K562 (cell line): ENCODE measurements at regions not wholly inside any gene's neighbourhood (a gene's known extent, or its start where the extent isn't known, plus 50 kb on each side); places are given as distances from the start of the nearest gene placed in this dataset.

Experiments
- CBX8 ChIP-seq: fragments of 200-600 bp; sonication (generic); IDR thresholded peaks from 2 replicates; pipeline ENCODE4 v1.6.1; 2012; ENCODE audit warnings: borderline replicate concordance, mixed run types, low read depth, mild to moderate bottlenecking, moderate library complexity, mixed read lengths, low read length, control low read depth, inconsistent platforms; ENCODE audit not compliant: poor library complexity, severe bottlenecking; ENCODE audit errors: extremely low read depth
- SAFB ChIP-seq: fragments of 200-400 bp; formaldehyde crosslinking; IDR thresholded peaks from 2 replicates; pipeline ENCODE4 v1.6.1; 2017; ENCODE audit warnings: low read depth, low read length, borderline replicate concordance
- THRAP3 ChIP-seq: fragments of 450-650 bp; IDR thresholded peaks from 2 replicates; pipeline ENCODE4 v1.6.1; 2016; ENCODE audit warnings: mild to moderate bottlenecking, inconsistent platforms, borderline replicate concordance
- ZNF24 ChIP-seq: fragments of 450-650 bp; IDR thresholded peaks from 2 replicates; pipeline ENCODE4 v1.6.1; 2016
- TF ChIP-seq, protein P1 (sequence below): fragments of 250-450 bp; sonication (Bioruptor Pico); IDR thresholded peaks from 2 replicates; pipeline ENCODE4 v1.5.0; 2021; ENCODE audit warnings: mild to moderate bottlenecking, moderate library complexity
- TF ChIP-seq, protein P2 (sequence below): fragments of 450-650 bp; IDR thresholded peaks from 2 replicates; pipeline ENCODE4 v1.6.1; 2018; ENCODE audit not compliant: partially characterized antibody

GRCh38 chr5:175385691-175386362, 58.2 kb downstream of the DRD1 start (continued):
- TF ChIP-seq, protein P1, sequence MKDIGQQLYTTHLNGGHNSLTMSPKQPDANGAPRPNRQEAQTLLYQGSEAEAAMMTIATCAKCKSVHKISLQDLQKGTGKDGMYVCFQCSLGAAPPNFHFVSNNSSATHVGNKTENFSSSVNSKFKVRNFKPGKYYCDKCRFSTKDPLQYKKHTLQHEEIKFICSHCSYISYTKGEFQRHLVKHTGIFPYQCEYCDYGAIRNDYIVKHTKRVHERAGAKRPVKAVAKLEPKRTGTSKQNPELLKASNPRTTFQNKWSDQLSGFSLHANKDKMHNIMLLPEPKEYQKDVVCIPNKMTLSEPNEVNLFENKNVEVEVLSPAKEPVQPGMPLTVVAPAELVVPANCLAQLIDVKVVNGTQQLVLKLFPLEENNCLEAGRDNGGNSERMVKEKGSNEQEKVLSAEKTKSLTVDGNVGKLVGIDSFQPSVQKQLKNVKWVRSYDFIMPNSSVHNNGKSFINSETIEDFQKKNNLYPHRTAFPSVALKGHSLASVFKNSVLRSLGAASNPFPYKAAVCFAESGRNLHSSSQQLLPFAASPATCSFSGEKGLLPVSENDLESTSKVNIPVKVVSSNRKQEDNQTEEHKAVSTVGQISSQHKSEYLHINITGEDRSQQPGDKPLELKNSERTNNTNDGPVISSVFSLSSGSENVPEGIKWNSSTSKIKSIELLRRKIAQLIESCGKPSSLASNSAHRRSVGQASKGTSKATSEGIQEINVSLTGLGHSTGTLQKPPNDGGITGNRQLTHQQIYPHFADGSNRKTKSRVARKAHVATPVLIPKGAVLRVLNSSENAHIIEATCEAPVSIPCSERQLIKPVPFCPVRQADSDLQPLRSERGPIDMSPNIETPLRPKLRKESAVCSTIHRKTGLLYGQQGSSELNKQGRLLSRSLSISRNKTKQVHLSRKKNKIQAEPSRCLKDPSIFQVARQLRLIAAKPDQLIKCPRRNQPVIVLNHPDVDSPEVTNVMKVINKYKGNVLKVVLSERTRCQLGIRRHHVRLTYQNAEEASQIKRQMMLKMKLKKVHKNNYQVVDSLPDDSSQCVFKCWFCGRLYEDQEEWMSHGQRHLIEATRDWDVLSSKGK: no peak
- TF ChIP-seq SAFB: no peak
- no peak for TF ChIP-seq CBX8
- no peak for TF ChIP-seq THRAP3
- TF ChIP-seq, protein P2, sequence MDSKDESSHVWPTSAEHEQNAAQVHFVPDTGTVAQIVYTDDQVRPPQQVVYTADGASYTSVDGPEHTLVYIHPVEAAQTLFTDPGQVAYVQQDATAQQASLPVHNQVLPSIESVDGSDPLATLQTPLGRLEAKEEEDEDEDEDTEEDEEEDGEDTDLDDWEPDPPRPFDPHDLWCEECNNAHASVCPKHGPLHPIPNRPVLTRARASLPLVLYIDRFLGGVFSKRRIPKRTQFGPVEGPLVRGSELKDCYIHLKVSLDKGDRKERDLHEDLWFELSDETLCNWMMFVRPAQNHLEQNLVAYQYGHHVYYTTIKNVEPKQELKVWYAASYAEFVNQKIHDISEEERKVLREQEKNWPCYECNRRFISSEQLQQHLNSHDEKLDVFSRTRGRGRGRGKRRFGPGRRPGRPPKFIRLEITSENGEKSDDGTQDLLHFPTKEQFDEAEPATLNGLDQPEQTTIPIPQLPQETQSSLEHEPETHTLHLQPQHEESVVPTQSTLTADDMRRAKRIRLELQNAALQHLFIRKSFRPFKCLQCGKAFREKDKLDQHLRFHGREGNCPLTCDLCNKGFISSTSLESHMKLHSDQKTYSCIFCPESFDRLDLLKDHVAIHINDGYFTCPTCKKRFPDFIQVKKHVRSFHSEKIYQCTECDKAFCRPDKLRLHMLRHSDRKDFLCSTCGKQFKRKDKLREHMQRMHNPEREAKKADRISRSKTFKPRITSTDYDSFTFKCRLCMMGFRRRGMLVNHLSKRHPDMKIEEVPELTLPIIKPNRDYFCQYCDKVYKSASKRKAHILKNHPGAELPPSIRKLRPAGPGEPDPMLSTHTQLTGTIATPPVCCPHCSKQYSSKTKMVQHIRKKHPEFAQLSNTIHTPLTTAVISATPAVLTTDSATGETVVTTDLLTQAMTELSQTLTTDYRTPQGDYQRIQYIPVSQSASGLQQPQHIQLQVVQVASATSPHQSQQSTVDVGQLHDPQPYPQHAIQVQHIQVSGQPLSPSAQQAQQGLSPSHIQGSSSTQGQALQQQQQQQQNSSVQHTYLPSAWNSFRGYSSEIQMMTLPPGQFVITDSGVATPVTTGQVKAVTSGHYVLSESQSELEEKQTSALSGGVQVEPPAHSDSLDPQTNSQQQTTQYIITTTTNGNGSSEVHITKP: no peak
- TF ChIP-seq ZNF24: no peak
